SK-N-MC (cell line): ENCODE measurements at regions not wholly inside any gene's neighbourhood (a gene's known extent, or its start where the extent isn't known, plus 50 kb on each side); places are given as distances from the start of the nearest gene placed in this dataset.

Experiments used
- EZH2 ChIP-seq: fragments of 200-600 bp; sonication (generic); IDR thresholded peaks from one replicate; pipeline ENCODE4 v1.6.1; 2017; ENCODE audit warnings: antibody characterized with exemption
- POLR2AphosphoS5 ChIP-seq: IDR thresholded peaks from 2 replicates; pipeline ENCODE4 v1.6.1; 2012; ENCODE audit warnings: mild to moderate bottlenecking, low read depth, low read length, borderline replicate concordance

- TF ChIP-seq EZH2 (no peak), POLR2AphosphoS5 (no peak)
Observed at GRCh38 chr7:126211875-126212274, 1040.9 kb downstream of the GRM8 start.
